ENCODE measurements at regions not wholly inside any gene's neighbourhood (a gene's known extent, or its start where the extent isn't known, plus 50 kb on each side); places are given as distances from the start of the nearest gene placed in this dataset.

GRCh38 chr10:76764177-76764576 is 873.4 kb downstream of the KCNMA1 start:
- TF ChIP-seq POLR2A (IDR thresholded peaks at IDR 0.05; ENCODE audit: low read depth, low read length) (no peak), POLR2AphosphoS5 (IDR thresholded peaks at IDR 0.05; ENCODE audit: low read depth, low read length) (no peak)
